PC-3 (cell line): ENCODE measurements at regions not wholly inside any gene's neighbourhood (a gene's known extent, or its start where the extent isn't known, plus 50 kb on each side); places are given as distances from the start of the nearest gene placed in this dataset.

Experiments
- ATAC-seq: fragments of 200-7000 bp; cut with Tn5 transposase; 2 replicates; pipeline ENCODE4 v1.9.1; 2020; ENCODE audit warnings: mild to moderate bottlenecking, moderate library complexity
- BruUV-seq: library from RNA; stranded (reverse); fragments of 400-500 nt; replicated peaks from 2 replicates; lab custom pipeline; 2021; lab: Mats Ljungman, UMichigan
- CTCF ChIA-PET: fragments of 300-600 bp; sonication (Branson Sonifier 250); formaldehyde crosslinking; loops from one replicate; lab custom pipeline; 2022; ENCODE audit warnings: antibody characterized with exemption; lab: Charles Lee
- POLR2A ChIA-PET: fragments of 300-600 bp; sonication (Branson Sonifier 250); formaldehyde crosslinking; loops from one replicate; lab custom pipeline; 2022; ENCODE audit warnings: antibody characterized with exemption; ENCODE audit not compliant: unreplicated experiment; lab: Charles Lee
- DNase-seq: peaks from one replicate; pipeline ENCODE4 v3.0.0-alpha.2; 2015
- H2AFZ ChIP-seq: fragments of 300-600 bp; sonication (generic); 2 replicates; pipeline ENCODE4 v1.6.0; 2016; ENCODE audit warnings: antibody characterized with exemption, low read length
- H3F3A ChIP-seq: fragments of 300-600 bp; sonication (generic); one replicate; pipeline ENCODE4 v1.6.0; 2017; ENCODE audit warnings: antibody characterized with exemption, low read length, control low read depth, mild to moderate bottlenecking; ENCODE audit not compliant: unreplicated experiment
- H3K27ac ChIP-seq: fragments of 300-600 bp; sonication (generic); 2 replicates; pipeline ENCODE4 v1.5.1; 2016; ENCODE audit warnings: mild to moderate bottlenecking, low read length
- H3K27me3 ChIP-seq: fragments of 300-600 bp; sonication (generic); 2 replicates; pipeline ENCODE4 v1.6.1; 2016; ENCODE audit warnings: low read length, mixed read lengths
- H3K36me3 ChIP-seq: fragments of 300-600 bp; sonication (generic); 2 replicates; pipeline ENCODE4 v1.6.1; 2016; ENCODE audit warnings: low read depth, mixed run types, low read length, mixed read lengths
- H3K4me1 ChIP-seq: fragments of 300-600 bp; sonication (generic); 2 replicates; pipeline ENCODE4 v1.5.1; 2016; ENCODE audit warnings: low read length; ENCODE audit not compliant: insufficient read depth
- H3K4me2 ChIP-seq: fragments of 300-600 bp; sonication (generic); 2 replicates; pipeline ENCODE4 v1.6.0; 2016; ENCODE audit warnings: low read length
- H3K4me3 ChIP-seq: fragments of 300-600 bp; sonication (generic); 2 replicates; pipeline ENCODE4 v1.5.1; 2016; ENCODE audit warnings: mild to moderate bottlenecking, low read length, mixed read lengths
- H3K79me2 ChIP-seq: fragments of 300-600 bp; sonication (generic); 2 replicates; pipeline ENCODE4 v1.6.1; 2017; ENCODE audit warnings: low read length, mixed read lengths
- H3K9ac ChIP-seq: fragments of 300-600 bp; sonication (generic); 2 replicates; pipeline ENCODE4 v1.6.0; 2016; ENCODE audit warnings: mild to moderate bottlenecking, low read length
- H3K9me2 ChIP-seq: fragments of 300-600 bp; sonication (generic); replicated peaks from 2 replicates; pipeline ENCODE4 v1.6.1; 2016; ENCODE audit warnings: mixed run types, low read length, mixed read lengths
- H3K9me3 ChIP-seq: fragments of 300-600 bp; sonication (generic); 2 replicates; pipeline ENCODE4 v1.6.1; 2016; ENCODE audit warnings: low read length, mixed read lengths
- H4K20me1 ChIP-seq: fragments of 300-600 bp; sonication (generic); 2 replicates; pipeline ENCODE4 v1.6.1; 2016; ENCODE audit warnings: low read length, mixed read lengths
- CTCF ChIP-seq: fragments of 300-600 bp; sonication (generic); conservative IDR thresholded peaks from 2 replicates; pipeline ENCODE4 v1.5.1; 2017; ENCODE audit warnings: antibody characterized with exemption, low read depth, mild to moderate bottlenecking, low read length
- EZH2 ChIP-seq: fragments of 300-600 bp; sonication (generic); IDR thresholded peaks from one replicate; pipeline ENCODE4 v1.6.1; 2017; ENCODE audit warnings: antibody characterized with exemption, mild to moderate bottlenecking, low read length; ENCODE audit not compliant: unreplicated experiment
- EZH2phosphoT487 ChIP-seq: fragments of 300-600 bp; sonication (generic); IDR thresholded peaks from 2 replicates; pipeline ENCODE4 v1.6.1; 2018; ENCODE audit warnings: mild to moderate bottlenecking, antibody characterized with exemption, low read length, borderline replicate concordance
- intact Hi-C: fragments of 100-400 bp; cut with micrococcal nuclease; formaldehyde crosslinking; loops from 2 replicates; pipeline ENCODE4 v1.9.0; 2023

- CTCF ChIA-PET, result no interaction called here
Observed at GRCh38 chr6:33931799-33932198, 128.0 kb upstream of the MLN start.

GRCh38 chr6:33929575-33930288, 125.9 kb upstream of the MLN start:
- no peak overlapping the region for H3K27ac ChIP-seq
- intact Hi-C loops, result no loop called here
- DNase-seq, result no peak
- H3K79me2 ChIP-seq, result no peaks in the 10 kb centered on the region
- H3F3A ChIP-seq, result no peaks in the 10 kb centered on the region
- no TSS peak for BruUV-seq
- H4K20me1 ChIP-seq, result no peaks in the 10 kb centered on the region
- H3K9me3 ChIP-seq, result no peaks in the 10 kb centered on the region
- ChIA-PET POLR2A (no interaction called here), CTCF (no interaction called here)
- no peaks in the 10 kb centered on the region for H3K36me3 ChIP-seq
- ATAC-seq, result no peak
- no peak overlapping the region for H2AFZ ChIP-seq
- no peak overlapping the region for H3K4me3 ChIP-seq
- H3K9ac ChIP-seq, result no peak overlapping the region
- no peaks in the 10 kb centered on the region for H3K4me1 ChIP-seq
- H3K27me3 ChIP-seq, result peaks cover 35% of the 10 kb centered on the region
- no peak overlapping the region for H3K4me2 ChIP-seq
- TF ChIP-seq EZH2, result no peak
- no peak for TF ChIP-seq CTCF
- no peak for TF ChIP-seq EZH2phosphoT487
- H3K9me2 ChIP-seq, result no peaks in the 10 kb centered on the region

More at GRCh38 chr6:33931799-33932198, 128.0 kb upstream of the MLN start:
- Histone ChIP-seq H4K20me1 (no peaks in the 10 kb centered on the region), H3K27ac (no peak overlapping the region), H3K4me3 (no peak overlapping the region), H3F3A (no peaks in the 10 kb centered on the region), H3K9me2 (no peaks in the 10 kb centered on the region), H3K9ac (no peak overlapping the region), H2AFZ (no peak overlapping the region), H3K36me3 (no peaks in the 10 kb centered on the region), H3K79me2 (no peaks in the 10 kb centered on the region), H3K9me3 (no peaks in the 10 kb centered on the region), H3K4me1 (no peaks in the 10 kb centered on the region), H3K27me3 (peaks cover 54% of the 10 kb centered on the region), H3K4me2 (no peak overlapping the region)
- TF ChIP-seq EZH2phosphoT487 (no peak), EZH2 (no peak)
- intact Hi-C loops, result no loop called here
- no TSS peak for BruUV-seq
- DNase-seq, result no peak
- no peak for ATAC-seq
- POLR2A ChIA-PET, result no interaction called here

DNA sequence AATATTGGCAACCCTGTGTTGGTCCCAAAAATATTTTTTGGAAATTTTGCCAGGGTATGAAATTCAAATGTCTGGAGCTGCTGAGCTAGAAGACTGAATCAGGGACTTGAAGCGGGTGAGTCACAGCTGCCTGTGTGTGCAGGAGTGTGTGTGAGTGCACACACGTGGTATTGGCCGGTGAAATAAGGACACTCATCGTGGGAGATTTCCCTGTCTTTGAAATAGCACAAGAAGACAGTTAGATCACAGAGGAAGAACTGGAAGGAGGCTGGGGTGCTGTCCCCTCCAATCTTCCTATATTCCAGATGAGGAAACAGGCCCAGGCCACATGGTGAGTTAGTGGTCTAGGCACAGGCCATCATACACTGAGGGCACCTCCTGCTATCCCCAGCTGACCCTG, 123.8 kb upstream of the MLN start:
- ChIA-PET CTCF (interaction anchor here (0.5 kb wide), 1 partner anchor 71 kb away, joined by 3 read pairs; no protein-coding TSS in a partner anchor), POLR2A (no interaction called here)
- no TSS peak for BruUV-seq
- H3K27ac ChIP-seq, result no peak overlapping the region
- H3K4me1 ChIP-seq, result no peaks in the 10 kb centered on the region
- ATAC-seq (0 out of 2 replicates have a peak, but pooled peaks have one; percentile 35), DNase-seq (peak; percentile 22)
- no peaks in the 10 kb centered on the region for H3F3A ChIP-seq
- H3K4me3 ChIP-seq, result no peak overlapping the region
- H3K79me2 ChIP-seq, result no peaks in the 10 kb centered on the region
- no peak overlapping the region for H2AFZ ChIP-seq
- H3K27me3 ChIP-seq, result peaks cover 16% of the 10 kb centered on the region
- H4K20me1 ChIP-seq, result no peaks in the 10 kb centered on the region
- intact Hi-C loops, result no loop called here
- H3K36me3 ChIP-seq, result no peaks in the 10 kb centered on the region
- no peak overlapping the region for H3K9ac ChIP-seq
- no peak overlapping the region for H3K4me2 ChIP-seq
- H3K9me3 ChIP-seq, result no peaks in the 10 kb centered on the region
- H3K9me2 ChIP-seq, result no peaks in the 10 kb centered on the region
- TF ChIP-seq CTCF, result no peak
- no peak for TF ChIP-seq EZH2
- TF ChIP-seq EZH2phosphoT487, result no peak
